ENCODE measurements at regions not wholly inside any gene's neighbourhood (a gene's known extent, or its start where the extent isn't known, plus 50 kb on each side); places are given as distances from the start of the nearest gene placed in this dataset.

- DNase-seq (ENCODE audit: low spot score) (no peak), ATAC-seq (no peak)
Measured at GRCh38 chr6:91449539-91449938, 862.7 kb upstream of the MAP3K7 start.

GRCh38 chr6:91447530-91448254 lies 860.8 kb upstream of the MAP3K7 start:
- no peak for DNase-seq (ENCODE audit: low spot score)
- ATAC-seq = no peak

GRCh38 chr6:91447081-91447480 lies 860.2 kb upstream of the MAP3K7 start:
- DNase-seq (ENCODE audit: low spot score) (no peak), ATAC-seq (no peak)

GRCh38 chr6:91443405-91443804 lies 856.5 kb upstream of the MAP3K7 start:
- no peak for DNase-seq (ENCODE audit: low spot score)
- no peak for ATAC-seq

- no peak for DNase-seq (ENCODE audit: low spot score)
- no peak for ATAC-seq
Measured at GRCh38 chr6:91442342-91442741, 855.5 kb upstream of the MAP3K7 start.

GRCh38 chr6:91438570-91438969 lies 851.7 kb upstream of the MAP3K7 start:
- DNase-seq (ENCODE audit: low spot score) = no peak

GRCh38 chr6:91437315-91437729 lies 850.5 kb upstream of the MAP3K7 start:
- DNase-seq (ENCODE audit: low spot score) = no peak
- ATAC-seq = no peak

More at GRCh38 chr6:91438570-91438969, 851.7 kb upstream of the MAP3K7 start:
- no peak for ATAC-seq

- DNase-seq (ENCODE audit: low spot score) (no peak), ATAC-seq (no peak)
Measured at GRCh38 chr6:91436448-91436847, 849.6 kb upstream of the MAP3K7 start.

- ATAC-seq (no peak), DNase-seq (ENCODE audit: low spot score) (no peak)
Measured at GRCh38 chr6:91435630-91436029, 848.8 kb upstream of the MAP3K7 start.

GRCh38 chr6:91434576-91434975 lies 847.7 kb upstream of the MAP3K7 start:
- no peak for DNase-seq (ENCODE audit: low spot score)

GRCh38 chr6:91433660-91434534 lies 847.0 kb upstream of the MAP3K7 start:
- ATAC-seq = no peak
- no peak for DNase-seq (ENCODE audit: low spot score)

More at GRCh38 chr6:91434576-91434975, 847.7 kb upstream of the MAP3K7 start:
- ATAC-seq = no peak

GRCh38 chr6:91428953-91429560 lies 842.2 kb upstream of the MAP3K7 start:
- ATAC-seq = no peak
- DNase-seq (ENCODE audit: low spot score) = no peak

GRCh38 chr6:91428296-91428695 lies 841.4 kb upstream of the MAP3K7 start:
- DNase-seq (ENCODE audit: low spot score) (no peak), ATAC-seq (no peak)

- DNase-seq (ENCODE audit: low spot score) (no peak), ATAC-seq (no peak)
Measured at GRCh38 chr6:91420243-91420642, 833.4 kb upstream of the MAP3K7 start.

GRCh38 chr6:91415031-91415605 lies 828.2 kb upstream of the MAP3K7 start:
- ATAC-seq (no peak), DNase-seq (ENCODE audit: low spot score) (no peak)

GRCh38 chr6:91412532-91412931 lies 825.7 kb upstream of the MAP3K7 start:
- ATAC-seq (no peak), DNase-seq (ENCODE audit: low spot score) (no peak)

- DNase-seq (ENCODE audit: low spot score) (no peak), ATAC-seq (no peak)
Measured at GRCh38 chr6:91407706-91408105, 820.8 kb upstream of the MAP3K7 start.

- ATAC-seq (no peak), DNase-seq (ENCODE audit: low spot score) (no peak)
Measured at GRCh38 chr6:91392951-91393350, 806.1 kb upstream of the MAP3K7 start.

GRCh38 chr6:91387290-91388059 lies 800.6 kb upstream of the MAP3K7 start:
- ATAC-seq = no peak

GRCh38 chr6:91386204-91386603 lies 799.3 kb upstream of the MAP3K7 start:
- ATAC-seq (no peak), DNase-seq (ENCODE audit: low spot score) (no peak)

More at GRCh38 chr6:91387290-91388059, 800.6 kb upstream of the MAP3K7 start:
- no peak for DNase-seq (ENCODE audit: low spot score)

- ATAC-seq (no peak), DNase-seq (ENCODE audit: low spot score) (no peak)
Measured at GRCh38 chr6:91383207-91383606, 796.3 kb upstream of the MAP3K7 start.
